Upper lobe of right lung (tissue), 1 donor: ENCODE measurements at regions not wholly inside any gene's neighbourhood (a gene's known extent, or its start where the extent isn't known, plus 50 kb on each side); places are given as distances from the start of the nearest gene placed in this dataset.
"Not testable (repeated sequence)": the region's sequence is repeated elsewhere in the genome, so short reads cannot be mapped to it uniquely, and the experiment has no call there.

Experiments
- ATAC-seq: fragments of 200-7000 bp; cut with Tn5 transposase; one replicate; pipeline ENCODE4 v1.9.1; 2020; ENCODE audit warnings: mild to moderate bottlenecking, moderate library complexity
- DNase-seq: peaks from one replicate; pipeline ENCODE4 v3.0.0-alpha.2; 2020
- H3K27ac ChIP-seq: fragments of 200-600 bp; one replicate; pipeline ENCODE4 v1.8.0; 2022
- H3K27me3 ChIP-seq: fragments of 200-600 bp; one replicate; pipeline ENCODE4 v1.8.0; 2022; ENCODE audit warnings: mild to moderate bottlenecking
- H3K36me3 ChIP-seq: fragments of 200-600 bp; one replicate; pipeline ENCODE4 v1.8.0; 2022
- H3K4me1 ChIP-seq: fragments of 200-600 bp; one replicate; pipeline ENCODE4 v1.8.0; 2022
- H3K4me3 ChIP-seq: fragments of 200-600 bp; one replicate; pipeline ENCODE4 v1.8.0; 2022; ENCODE audit warnings: mild to moderate bottlenecking
- H3K9me3 ChIP-seq: fragments of 200-600 bp; one replicate; pipeline ENCODE4 v1.8.0; 2022
- CTCF ChIP-seq: fragments of 200-600 bp; IDR thresholded peaks from one replicate; pipeline ENCODE4 v1.8.0; 2022; ENCODE audit warnings: antibody characterized with exemption
- intact Hi-C: fragments of 100-400 bp; cut with DNase I; formaldehyde crosslinking; loops from one replicate; pipeline ENCODE4 v1.11.0; 2022
- donor health status: DM: no; HTN: yes; CAD: no; lungs with severe emphysema.

GRCh38 chr2:104938231-104938941 lies 84.5 kb downstream of the POU3F3 start:
- H3K4me1 ChIP-seq, result no peaks in the 10 kb centered on the region
- DNase-seq (no peak), ATAC-seq (no peak)
- no peaks in the 10 kb centered on the region for H3K27me3 ChIP-seq
- no peaks in the 10 kb centered on the region for H3K9me3 ChIP-seq
- TF ChIP-seq CTCF, result no peak
- H3K36me3 ChIP-seq, result no peaks in the 10 kb centered on the region
- no peak overlapping the region for H3K4me3 ChIP-seq
- H3K27ac ChIP-seq, result no peak overlapping the region
- intact Hi-C loops, result no loop called here

GRCh38 chr2:104939570-104940217 lies 85.8 kb downstream of the POU3F3 start:
- intact Hi-C loops, result no loop called here
- no peak overlapping the region for H3K4me3 ChIP-seq
- no peak overlapping the region for H3K27ac ChIP-seq
- no peak for DNase-seq
- ATAC-seq, result peak; percentile 71
- TF ChIP-seq CTCF, result no peak
- no peaks in the 10 kb centered on the region for H3K27me3 ChIP-seq
- H3K9me3 ChIP-seq, result no peaks in the 10 kb centered on the region
- no peaks in the 10 kb centered on the region for H3K36me3 ChIP-seq
- H3K4me1 ChIP-seq, result no peaks in the 10 kb centered on the region

- Histone ChIP-seq H3K4me1 (no peaks in the 10 kb centered on the region), H3K27me3 (no peaks in the 10 kb centered on the region), H3K4me3 (no peak overlapping the region), H3K9me3 (no peaks in the 10 kb centered on the region), H3K36me3 (no peaks in the 10 kb centered on the region), H3K27ac (no peak overlapping the region)
- TF ChIP-seq CTCF, result peak; percentile 35
- intact Hi-C loops, result no loop called here
- ATAC-seq, result peak; percentile 18
- DNase-seq, result no peak
Measured at GRCh38 chr2:104944495-104944894, 90.6 kb downstream of the POU3F3 start.

DNA sequence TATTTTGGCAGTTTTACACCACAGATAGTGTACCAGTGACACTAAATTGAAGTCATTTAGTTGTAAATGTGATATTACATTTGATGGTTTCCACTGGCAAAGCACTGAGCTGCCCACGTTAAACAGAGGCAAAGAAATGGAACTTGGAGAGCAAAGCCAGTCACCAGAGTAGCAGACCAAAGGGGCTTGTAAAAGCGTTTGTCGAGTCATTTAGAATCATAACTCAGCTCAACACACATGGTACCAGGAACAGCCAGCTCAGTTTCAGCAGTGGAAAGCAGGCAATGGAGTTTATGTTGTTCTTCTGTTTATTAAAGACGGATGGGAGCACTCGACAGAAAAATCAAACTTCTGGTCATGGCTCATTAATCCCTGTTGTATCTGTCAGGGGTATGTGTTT lies 91.2 kb downstream of the POU3F3 start:
- no peaks in the 10 kb centered on the region for H3K4me1 ChIP-seq
- TF ChIP-seq CTCF, result no peak
- H3K4me3 ChIP-seq, result no peak overlapping the region
- no peaks in the 10 kb centered on the region for H3K9me3 ChIP-seq
- no peak overlapping the region for H3K27ac ChIP-seq
- no peaks in the 10 kb centered on the region for H3K27me3 ChIP-seq
- DNase-seq (no peak), ATAC-seq (no peak)
- intact Hi-C loops, result no loop called here
- H3K36me3 ChIP-seq, result no peaks in the 10 kb centered on the region

- Histone ChIP-seq H3K4me3 (no peak overlapping the region), H3K27ac (no peak overlapping the region), H3K4me1 (no peaks in the 10 kb centered on the region), H3K27me3 (no peaks in the 10 kb centered on the region), H3K36me3 (no peaks in the 10 kb centered on the region), H3K9me3 (no peaks in the 10 kb centered on the region)
- intact Hi-C loops, result no loop called here
- no peak for TF ChIP-seq CTCF
- ATAC-seq, result no peak
- DNase-seq, result no peak
Measured at GRCh38 chr2:104945866-104946265, 92.0 kb downstream of the POU3F3 start.

- H3K4me3 ChIP-seq, DNase-seq, H3K36me3 ChIP-seq, H3K4me1 ChIP-seq, H3K9me3 ChIP-seq, intact Hi-C loops, H3K27ac ChIP-seq, H3K27me3 ChIP-seq: not testable (repeated sequence)
- peak; percentile 56 for ATAC-seq
Measured at GRCh38 chr2:104947456-104947855, 90.4 kb upstream of the MRPS9 start.
